ENCODE measurements at regions not wholly inside any gene's neighbourhood (a gene's known extent, or its start where the extent isn't known, plus 50 kb on each side); places are given as distances from the start of the nearest gene placed in this dataset.

DNA sequence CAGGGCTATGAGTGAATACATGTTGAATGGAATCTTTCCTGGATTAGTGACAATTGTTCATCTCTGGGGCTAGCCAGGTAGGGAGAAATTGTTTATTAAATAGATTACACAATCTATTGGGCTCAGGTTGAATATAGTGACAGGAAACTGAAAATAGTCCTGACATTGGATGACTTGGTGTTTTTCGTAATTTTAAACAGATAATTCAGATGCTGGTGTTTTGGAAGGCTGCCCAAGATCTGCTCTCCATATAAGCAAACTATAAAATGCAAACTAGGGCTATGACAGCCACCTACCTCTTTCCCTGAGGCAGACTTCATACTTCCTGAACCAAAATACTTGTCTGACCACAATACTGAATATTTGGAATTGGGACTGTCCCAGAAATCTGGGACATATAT is 99.1 kb downstream of the ENC1 start:
- Histone ChIP-seq H3K4me1 (peaks cover 0 to 8% of the 10 kb centered on the region in 2 donors), H3K9me3 (no peaks in the 10 kb centered on the region), H3K27me3 (no peaks in the 10 kb centered on the region), H3K36me3 (no peaks in the 10 kb centered on the region), H3K4me3 (no peak overlapping the region), H3K27ac (no peak overlapping the region)
- intact Hi-C loops (cut with DNase I; ENCODE audit: low total_unique reads) = no loop called here
- no peak for DNase-seq
- TF ChIP-seq, protein P1, sequence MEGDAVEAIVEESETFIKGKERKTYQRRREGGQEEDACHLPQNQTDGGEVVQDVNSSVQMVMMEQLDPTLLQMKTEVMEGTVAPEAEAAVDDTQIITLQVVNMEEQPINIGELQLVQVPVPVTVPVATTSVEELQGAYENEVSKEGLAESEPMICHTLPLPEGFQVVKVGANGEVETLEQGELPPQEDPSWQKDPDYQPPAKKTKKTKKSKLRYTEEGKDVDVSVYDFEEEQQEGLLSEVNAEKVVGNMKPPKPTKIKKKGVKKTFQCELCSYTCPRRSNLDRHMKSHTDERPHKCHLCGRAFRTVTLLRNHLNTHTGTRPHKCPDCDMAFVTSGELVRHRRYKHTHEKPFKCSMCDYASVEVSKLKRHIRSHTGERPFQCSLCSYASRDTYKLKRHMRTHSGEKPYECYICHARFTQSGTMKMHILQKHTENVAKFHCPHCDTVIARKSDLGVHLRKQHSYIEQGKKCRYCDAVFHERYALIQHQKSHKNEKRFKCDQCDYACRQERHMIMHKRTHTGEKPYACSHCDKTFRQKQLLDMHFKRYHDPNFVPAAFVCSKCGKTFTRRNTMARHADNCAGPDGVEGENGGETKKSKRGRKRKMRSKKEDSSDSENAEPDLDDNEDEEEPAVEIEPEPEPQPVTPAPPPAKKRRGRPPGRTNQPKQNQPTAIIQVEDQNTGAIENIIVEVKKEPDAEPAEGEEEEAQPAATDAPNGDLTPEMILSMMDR (IDR thresholded peaks at IDR 0.05) = no peak
- TF ChIP-seq POLR2A (IDR thresholded peaks at IDR 0.05) = no peak

DNA sequence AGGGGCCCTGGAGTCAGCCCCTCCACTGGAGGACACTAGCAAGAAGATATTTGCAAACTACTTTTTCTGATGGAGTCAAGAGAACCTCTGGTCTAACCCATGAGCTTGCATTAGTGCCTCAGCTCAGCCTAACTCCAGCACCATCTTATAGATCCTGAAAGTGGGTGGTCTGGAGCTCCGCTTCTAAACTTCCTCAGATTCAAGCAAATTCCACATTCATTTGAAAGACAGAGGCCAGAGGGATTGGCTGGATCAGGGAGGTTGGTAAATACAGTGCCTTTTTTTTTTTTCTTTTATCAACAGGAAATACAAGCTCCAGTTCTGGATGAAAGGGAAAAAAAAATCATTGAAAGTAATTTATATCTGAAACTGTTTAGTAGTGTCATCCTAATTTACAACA is 99.9 kb downstream of the ENC1 start:
- intact Hi-C loops (cut with DNase I; ENCODE audit: low total_unique reads) = no loop called here
- no peak for TF ChIP-seq POLR2A (IDR thresholded peaks at IDR 0.05)
- TF ChIP-seq, protein P1 (IDR thresholded peaks at IDR 0.05) = no peak
- H3K9me3 ChIP-seq = no peaks in the 10 kb centered on the region
- H3K27me3 ChIP-seq = no peaks in the 10 kb centered on the region
- no peak overlapping the region for H3K4me3 ChIP-seq
- no peaks in the 10 kb centered on the region for H3K36me3 ChIP-seq
- peaks cover 0 to 8% of the 10 kb centered on the region in 2 donors for H3K4me1 ChIP-seq
- no peak overlapping the region for H3K27ac ChIP-seq
- no peak for DNase-seq

DNA sequence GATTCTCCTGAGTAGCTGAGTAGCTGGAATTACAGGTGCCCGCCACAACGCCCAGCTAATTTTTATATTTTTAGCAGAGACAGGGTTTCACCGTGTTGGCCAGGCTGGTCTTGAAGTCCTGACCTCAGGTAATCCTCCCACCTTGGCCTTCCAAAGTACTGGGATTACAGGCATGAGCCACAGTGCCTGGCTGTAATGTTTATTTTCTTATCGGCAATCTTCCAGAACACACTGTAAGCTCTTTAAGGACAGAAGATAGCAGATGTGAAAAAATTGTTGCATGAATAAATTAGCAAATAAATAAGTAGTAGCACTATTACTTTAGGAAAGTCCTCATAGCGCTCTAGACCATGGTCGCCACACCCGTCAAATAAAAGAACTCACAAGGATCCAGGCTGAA is 100.5 kb downstream of the ENC1 start:
- TF ChIP-seq, protein P1 (IDR thresholded peaks at IDR 0.05) = no peak
- no peak for TF ChIP-seq POLR2A (IDR thresholded peaks at IDR 0.05)
- H3K4me1 ChIP-seq = peaks cover 0 to 8% of the 10 kb centered on the region in 2 donors
- no peaks in the 10 kb centered on the region for H3K36me3 ChIP-seq
- no peak for DNase-seq
- H3K27me3 ChIP-seq = no peaks in the 10 kb centered on the region
- no peak overlapping the region for H3K27ac ChIP-seq
- H3K9me3 ChIP-seq = no peaks in the 10 kb centered on the region
- intact Hi-C loops (cut with DNase I; ENCODE audit: low total_unique reads) = no loop called here
- no peak overlapping the region for H3K4me3 ChIP-seq

DNA sequence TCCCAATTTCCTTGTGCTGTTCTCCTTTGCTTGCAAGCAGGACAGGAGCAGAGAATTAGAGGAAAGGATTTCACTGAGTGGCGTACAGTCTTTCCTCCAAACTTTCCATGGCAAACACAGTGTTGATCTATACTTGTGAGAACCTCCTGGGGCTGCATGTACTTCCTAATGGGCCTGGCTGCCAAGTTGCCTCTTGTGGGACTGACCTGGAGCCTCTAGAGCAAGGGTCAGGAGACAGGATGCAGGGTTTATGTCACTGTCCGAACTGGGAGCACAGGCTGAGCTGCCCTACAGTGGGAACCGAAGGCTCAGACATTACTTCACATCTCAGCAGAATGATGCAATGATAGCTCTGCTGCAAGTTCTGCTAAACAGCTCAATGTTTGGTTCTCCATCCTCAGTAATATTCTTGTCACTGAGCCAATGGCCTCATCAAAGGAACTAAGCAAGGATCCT is 102.3 kb downstream of the ENC1 start:
- peaks cover 0 to 5% of the 10 kb centered on the region in 2 donors for H3K9me3 ChIP-seq
- H3K27ac ChIP-seq = no peak overlapping the region
- no peak overlapping the region for H3K4me3 ChIP-seq
- peak; percentile 18 to 70 for DNase-seq
- TF ChIP-seq, protein P1 (IDR thresholded peaks at IDR 0.05) = no peak
- no peak for TF ChIP-seq POLR2A (IDR thresholded peaks at IDR 0.05)
- H3K4me1 ChIP-seq = peaks cover 0 to 3% of the 10 kb centered on the region in 2 donors
- intact Hi-C loops (cut with DNase I; ENCODE audit: low total_unique reads) = no loop called here
- no peaks in the 10 kb centered on the region for H3K27me3 ChIP-seq
- H3K36me3 ChIP-seq = no peaks in the 10 kb centered on the region

DNA sequence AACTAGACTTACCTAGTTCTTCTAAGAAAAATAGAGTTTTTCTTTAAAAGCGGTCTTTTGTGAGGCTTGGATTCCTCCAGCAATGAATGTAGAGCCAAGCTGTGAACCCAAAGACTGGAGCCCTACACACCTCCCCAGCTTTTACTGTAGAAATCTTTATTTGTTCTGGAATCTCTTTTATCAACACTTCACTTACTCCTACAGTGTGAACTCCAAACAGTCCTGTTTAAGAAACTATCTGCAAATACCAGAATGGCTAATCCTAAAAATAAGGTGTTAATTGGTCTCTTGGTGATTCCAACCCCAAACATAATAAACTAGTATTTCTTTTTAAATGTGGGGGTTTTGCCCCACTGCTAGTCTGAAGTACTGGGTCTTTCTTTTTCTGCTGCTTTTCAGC is 103.9 kb downstream of the ENC1 start:
- H3K27me3 ChIP-seq = no peaks in the 10 kb centered on the region
- H3K36me3 ChIP-seq = no peaks in the 10 kb centered on the region
- DNase-seq = no peak
- peaks cover 0 to 5% of the 10 kb centered on the region in 2 donors for H3K9me3 ChIP-seq
- intact Hi-C loops (cut with DNase I; ENCODE audit: low total_unique reads) = no loop called here
- no peak overlapping the region for H3K4me3 ChIP-seq
- H3K27ac ChIP-seq = no peak overlapping the region
- TF ChIP-seq, protein P1 (IDR thresholded peaks at IDR 0.05) = no peak
- TF ChIP-seq POLR2A (IDR thresholded peaks at IDR 0.05) = no peak
- H3K4me1 ChIP-seq = no peaks in the 10 kb centered on the region

Measured in uterus (tissue), 3 donors.